Heart right ventricle (tissue), 16 donors: ENCODE measurements at regions not wholly inside any gene's neighbourhood (a gene's known extent, or its start where the extent isn't known, plus 50 kb on each side); places are given as distances from the start of the nearest gene placed in this dataset.

Source experiments
- ATAC-seq, 8 donors: fragments of 200-7000 bp; cut with Tn5 transposase; one replicate each; pipeline ENCODE4 v1.9.1; 2020; ENCODE audit warnings: mild to moderate bottlenecking in 8 of 8, moderate library complexity in 8 of 8, moderate number of reproducible peaks in 1 of 8
- DNase-seq, 2 donors: peaks; one replicate each; pipeline ENCODE4 v3.0.0-alpha.2; 2020
- H3K27ac ChIP-seq, 10 donors: fragments of 200-600 bp; sonication (generic) in 2 of 10; one replicate each; pipeline versions ENCODE4 v1.5.0 to v1.8.0; 2020 to 2022; ENCODE audit warnings: mild to moderate bottlenecking in 3 of 10
- H3K27me3 ChIP-seq, 7 donors: fragments of 200-600 bp; one replicate each; pipeline ENCODE4 v1.8.0; 2021 to 2022; ENCODE audit warnings: mild to moderate bottlenecking in 2 of 7
- H3K36me3 ChIP-seq, 9 donors: fragments of 200-600 bp; sonication (generic) in 1 of 9; one replicate each; pipeline versions ENCODE4 v1.5.0 to v1.8.0; 2020 to 2022; ENCODE audit warnings: mild to moderate bottlenecking in 2 of 9
- H3K4me1 ChIP-seq, 9 donors: fragments of 200-600 bp; sonication (generic) in 1 of 9; one replicate each; pipeline versions ENCODE4 v1.5.0 to v1.8.0; 2020 to 2022; ENCODE audit warnings: mild to moderate bottlenecking in 4 of 9
- H3K4me3 ChIP-seq, 10 donors: fragments of 200-600 bp; sonication (generic) in 2 of 10; one replicate each; pipeline versions ENCODE4 v1.5.0 to v1.8.0; 2020 to 2022; ENCODE audit warnings: mild to moderate bottlenecking in 7 of 10, moderate library complexity in 2 of 10
- H3K9me3 ChIP-seq, 11 donors: fragments of 200-600 bp in 10 of 11; sonication (generic) in 2 of 11; one replicate each; pipeline versions ENCODE4 v1.5.0 to v1.8.0; 2013 to 2022; ENCODE audit warnings: mild to moderate bottlenecking in 2 of 11, control low read depth in 1 of 11, moderate library complexity in 1 of 11
- WGBS, 2 donors: extraction: QIAGEN DNeasy Blood & Tissue Kit; methylation state at CpG; one replicate each; pipeline ENCODE4 v1.1.7; 2013; ENCODE audit warnings: inconsistent platforms in 1 of 2; 5-methylcytosine and 5-hydroxymethylcytosine counted together
- intact Hi-C, 10 donors: fragments of 100-400 bp; cut with DNase I; formaldehyde crosslinking; loops; one replicate each; pipeline versions ENCODE4 v1.11.1 to v1.14.2; 2022
- TF ChIP-seq, protein P1 (sequence below), 9 donors: fragments of 200-600 bp; sonication (generic) in 2 of 9; IDR thresholded peaks; one replicate each; pipeline versions ENCODE4 v1.5.0 to v1.8.0; 2021 to 2022; ENCODE audit warnings: antibody characterized with exemption in 9 of 9, mild to moderate bottlenecking in 5 of 9, moderate library complexity in 1 of 9
- donor health status: Arrhythmogenic right ventricular cardiomyopathy.
- donor health status: ischemic (EF 13 %, LVEDD 7.1; RV severe dilation, severe dysfunction).
- donor health status: healthy with polysubstance abuse.
- donor health status: DM: no; HTN: yes; CAD: no.
- donor health status: DM: no; HTN: no; CAD: no.
- donor health status: ischemic (EF 25% LVEDD 6.9; RV normal size, moderate dysfunction).
- donor health status: ischemic (EF 25% LVEDD 5.7; RV mildly dilated, moderate dysfunction).
- donor health status: healthy.
- donor health status: DM: yes; HTN: yes; CAD: no.
- donor health status: Ischemic cardiomyopathy.
- donor health status: ischemic (EF 35%, LVEDD 5.7; RV mildly dilated, moderate dysfunction).
- donor health status: nonischemic (EF 11% LVEDD 7.7; RV severe dilation, severe dysfunction).
- donor health status: DM: yes; HTN: yes; CAD: no.
- donor health status: PGD.
- donor health status: ischemic (EF 29% LVEDD 5.4; RV normal size, mild dysfunction).
- donor health status: nonischemic (EF 23%, LVEDD 6.1; RV moderate dilation, normal function).

DNA sequence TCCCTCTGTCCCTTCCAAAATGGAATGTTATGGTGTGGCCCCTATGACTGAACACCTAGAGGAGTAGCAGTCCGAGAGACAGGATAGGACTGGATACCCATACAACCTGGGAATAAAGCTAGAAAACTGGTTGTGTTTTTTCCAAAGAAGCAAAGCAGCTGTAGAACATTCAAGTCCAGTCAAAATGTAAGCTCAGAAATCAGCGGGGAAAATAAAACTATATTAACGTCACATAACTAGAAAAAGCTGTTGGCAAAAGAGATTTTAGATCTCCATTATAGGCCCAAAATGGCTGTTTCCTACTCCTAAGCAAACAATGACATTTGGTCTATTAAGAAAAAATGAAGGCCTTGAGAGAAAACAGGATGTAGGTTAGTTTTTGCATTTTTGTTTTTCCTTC lies 177.7 kb downstream of the PTN start:
- TF ChIP-seq, protein P1, sequence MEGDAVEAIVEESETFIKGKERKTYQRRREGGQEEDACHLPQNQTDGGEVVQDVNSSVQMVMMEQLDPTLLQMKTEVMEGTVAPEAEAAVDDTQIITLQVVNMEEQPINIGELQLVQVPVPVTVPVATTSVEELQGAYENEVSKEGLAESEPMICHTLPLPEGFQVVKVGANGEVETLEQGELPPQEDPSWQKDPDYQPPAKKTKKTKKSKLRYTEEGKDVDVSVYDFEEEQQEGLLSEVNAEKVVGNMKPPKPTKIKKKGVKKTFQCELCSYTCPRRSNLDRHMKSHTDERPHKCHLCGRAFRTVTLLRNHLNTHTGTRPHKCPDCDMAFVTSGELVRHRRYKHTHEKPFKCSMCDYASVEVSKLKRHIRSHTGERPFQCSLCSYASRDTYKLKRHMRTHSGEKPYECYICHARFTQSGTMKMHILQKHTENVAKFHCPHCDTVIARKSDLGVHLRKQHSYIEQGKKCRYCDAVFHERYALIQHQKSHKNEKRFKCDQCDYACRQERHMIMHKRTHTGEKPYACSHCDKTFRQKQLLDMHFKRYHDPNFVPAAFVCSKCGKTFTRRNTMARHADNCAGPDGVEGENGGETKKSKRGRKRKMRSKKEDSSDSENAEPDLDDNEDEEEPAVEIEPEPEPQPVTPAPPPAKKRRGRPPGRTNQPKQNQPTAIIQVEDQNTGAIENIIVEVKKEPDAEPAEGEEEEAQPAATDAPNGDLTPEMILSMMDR (IDR thresholded peaks at IDR 0.05), result no peak

DNA sequence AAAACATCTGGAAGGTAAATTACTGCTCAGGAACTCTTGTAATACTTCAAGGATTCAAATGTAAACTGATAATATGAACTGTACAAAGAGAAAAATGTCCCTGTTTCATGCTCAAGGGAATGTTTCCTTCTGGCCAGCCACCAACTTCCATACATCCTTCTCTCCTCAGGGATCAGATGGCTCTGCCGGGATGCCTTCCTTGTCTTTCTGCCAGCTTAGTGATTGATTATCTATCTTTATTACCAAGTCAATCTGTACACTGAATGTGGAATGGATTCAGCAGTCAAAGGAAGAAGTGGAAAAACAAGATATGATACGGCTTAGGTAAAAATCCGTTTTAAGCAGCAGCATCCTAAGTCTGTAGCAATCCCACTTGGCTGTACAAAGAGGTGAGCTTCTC lies 178.3 kb downstream of the PTN start:
- TF ChIP-seq, protein P1 (IDR thresholded peaks at IDR 0.05), result no peak
- Histone ChIP-seq H3K9me3 (peaks cover 0 to 3% (median 0%) of the 10 kb centered on the region in 11 donors), H3K4me1 (peaks cover 0 to 4% (median 0%) of the 10 kb centered on the region in 9 donors), H3K27ac (no peak overlapping the region), H3K27me3 (no peaks in the 10 kb centered on the region), H3K36me3 (no peaks in the 10 kb centered on the region), H3K4me3 (no peak overlapping the region)
- ATAC-seq (no peak), DNase-seq (no peak)
- intact Hi-C loops, result loop anchor here in 7 of 10 donors (5.0 to 10.0 kb wide), 4 partner anchors 287 to 430 kb away; no protein-coding TSS in a partner anchor
- 63 to 75% methylated on average over 3 of the region's 3 CpGs for WGBS, 2 donors

More for the DNA sequence above, 177.7 kb downstream of the PTN start:
- ATAC-seq (no peak), DNase-seq (no peak)
- Histone ChIP-seq H3K27me3 (no peaks in the 10 kb centered on the region), H3K9me3 (peaks cover 0 to 3% (median 0%) of the 10 kb centered on the region in 11 donors), H3K36me3 (no peaks in the 10 kb centered on the region), H3K4me3 (no peak overlapping the region), H3K4me1 (peaks cover 0 to 4% (median 0%) of the 10 kb centered on the region in 9 donors), H3K27ac (no peak overlapping the region)
- intact Hi-C loops, result loop anchor here in 7 of 10 donors (5.0 to 10.0 kb wide), 4 partner anchors 287 to 429 kb away; no protein-coding TSS in a partner anchor
- 74 to 83% methylated on average over 3 of the region's 3 CpGs for WGBS, 2 donors

DNA sequence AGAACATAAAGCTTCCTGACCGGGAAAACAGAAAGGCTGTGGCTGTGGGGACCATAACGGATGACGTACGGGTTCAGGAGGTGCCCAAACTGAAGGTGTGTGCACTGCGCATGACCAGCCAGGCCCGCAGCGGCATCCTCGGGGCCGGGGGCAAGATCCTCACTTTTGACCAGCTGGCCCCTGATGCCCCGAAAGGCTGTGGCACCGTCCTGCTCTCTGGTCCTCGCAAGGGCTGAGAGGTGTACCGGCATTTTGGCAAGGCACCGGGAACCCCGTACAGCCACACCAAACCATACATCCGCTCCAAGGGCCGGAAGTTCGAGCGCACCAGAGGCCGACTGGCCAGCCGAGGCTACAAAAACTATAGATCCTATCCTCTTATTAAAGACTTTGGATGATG lies 179.3 kb downstream of the PTN start:
- peaks cover 0 to 3% (median 0%) of the 10 kb centered on the region in 11 donors for H3K9me3 ChIP-seq
- no peak for DNase-seq
- H3K4me3 ChIP-seq, result no peak overlapping the region
- H3K36me3 ChIP-seq, result no peaks in the 10 kb centered on the region
- 96% methylated on average over 21 of the region's 21 CpGs for WGBS, 2 donors
- no peaks in the 10 kb centered on the region for H3K27me3 ChIP-seq
- TF ChIP-seq, protein P1 (IDR thresholded peaks at IDR 0.05), result no peak
- H3K27ac ChIP-seq, result no peak overlapping the region
- intact Hi-C loops, result loop anchor here in 3 of 10 donors (10.0 kb wide), 2 partner anchors 291 to 431 kb away; no protein-coding TSS in a partner anchor
- H3K4me1 ChIP-seq, result peaks cover 0 to 2% (median 0%) of the 10 kb centered on the region in 9 donors
- no peak for ATAC-seq

DNA sequence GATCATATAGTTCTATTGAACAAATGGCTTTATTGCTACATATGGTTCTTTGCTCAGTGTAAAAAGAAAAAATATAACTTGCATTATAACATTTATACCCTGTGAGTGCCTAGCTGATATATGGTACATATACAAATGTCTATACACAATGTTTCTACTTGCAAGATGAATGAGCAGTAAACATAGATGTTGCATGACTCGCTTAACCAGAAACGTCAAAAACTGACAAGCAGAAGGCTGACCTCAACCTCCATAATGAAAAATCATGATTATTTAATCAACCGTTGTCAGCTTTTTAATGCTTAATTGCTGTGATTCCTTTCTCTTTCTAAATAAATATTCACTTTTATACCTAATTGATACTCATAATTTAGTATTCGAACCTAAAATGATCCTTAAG lies 183.3 kb downstream of the PTN start:
- WGBS, 2 donors, result 78 to 89% methylated on average over 4 of the region's 4 CpGs
- Histone ChIP-seq H3K4me3 (no peak overlapping the region), H3K4me1 (no peaks in the 10 kb centered on the region), H3K27me3 (no peaks in the 10 kb centered on the region), H3K36me3 (no peaks in the 10 kb centered on the region), H3K9me3 (peaks cover 0 to 18% (median 3%) of the 10 kb centered on the region in 11 donors), H3K27ac (no peak overlapping the region)
- TF ChIP-seq, protein P1 (IDR thresholded peaks at IDR 0.05), result no peak
- intact Hi-C loops, result loop anchor here in 3 of 10 donors (10.0 kb wide), 2 partner anchors 295 to 435 kb away; no protein-coding TSS in a partner anchor
- ATAC-seq (no peak), DNase-seq (no peak)
